ENCODE measurements at regions not wholly inside any gene's neighbourhood (a gene's known extent, or its start where the extent isn't known, plus 50 kb on each side); places are given as distances from the start of the nearest gene placed in this dataset.

DNA sequence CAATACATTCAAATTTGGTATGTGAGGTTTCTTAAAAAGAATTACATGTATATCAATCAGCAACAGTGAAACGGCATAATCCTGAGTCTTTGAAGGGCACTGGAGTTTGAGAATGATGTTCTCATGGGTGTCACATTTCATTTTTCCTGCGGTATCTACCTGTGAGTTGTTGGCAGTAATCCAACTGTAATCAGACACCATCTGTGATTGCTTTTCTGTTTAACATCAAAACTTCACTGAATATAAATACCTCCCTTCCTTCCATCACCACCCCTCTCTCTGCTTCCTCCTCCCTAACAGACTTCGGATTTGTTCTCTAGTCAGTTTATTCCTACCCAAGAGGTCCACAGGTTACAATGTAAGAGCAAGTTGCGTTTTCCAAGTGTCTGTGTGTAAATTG is 275.2 kb upstream of the PCSK5 start:
- no peaks in the 10 kb centered on the region for H3K27me3 ChIP-seq (ENCODE audit: insufficient read depth)
- no peak; the same call in 2 of the 3 replicates for ATAC-seq

More for the DNA sequence above, 275.2 kb upstream of the PCSK5 start:
- no peaks in the 10 kb centered on the region for H4K20me1 ChIP-seq (replicated peaks; ENCODE audit: insufficient read depth)
- peaks cover 5% of the 10 kb centered on the region; the same call in 1 of the 2 replicates for H3K9me2 ChIP-seq (ENCODE audit: insufficient read depth)
- H3K27ac Mint-ChIP-seq = peak overlapping the region; percentile 7; the same call in 1 of the 2 replicates
- no peaks in the 10 kb centered on the region for H3K79me2 ChIP-seq (replicated peaks; ENCODE audit: insufficient read depth)
- H3K4me1 Mint-ChIP-seq = peaks cover 10% of the 10 kb centered on the region
- no peaks in the 10 kb centered on the region for H3K4me1 ChIP-seq (ENCODE audit: insufficient read depth)
- H3K4me3 ChIP-seq = no peak overlapping the region
- peaks cover 3% of the 10 kb centered on the region; the same call in 1 of the 3 replicates for H3K9me3 Mint-ChIP-seq
- DNase-seq (ENCODE audit: low spot score) = peak; percentile 51
- no peak overlapping the region for H3K27ac ChIP-seq (ENCODE audit: low read depth)
- H3K36me3 Mint-ChIP-seq (ENCODE audit: low read depth) = peaks cover 3% of the 10 kb centered on the region; the same call in 1 of the 3 replicates
- H3K36me3 ChIP-seq (ENCODE audit: insufficient read depth) = no peaks in the 10 kb centered on the region
- H3K4me3 Mint-ChIP-seq = no peak overlapping the region
- TF ChIP-seq EZH2 (IDR thresholded peaks at IDR 0.05; ENCODE audit: low read depth, unreplicated experiment) (no peak), REST (IDR thresholded peaks at IDR 0.05; ENCODE audit: unreplicated experiment) (no peak), STAT1 (IDR thresholded peaks at IDR 0.05; ENCODE audit: unreplicated experiment) (no peak), ETS1 (IDR thresholded peaks at IDR 0.05) (no peak), ZNF462 (CRISPR knock-in tag; IDR thresholded peaks at IDR 0.05) (no peak), EZH2phosphoT487 (IDR thresholded peaks at IDR 0.05; ENCODE audit: unreplicated experiment) (no peak), NANOG (IDR thresholded peaks at IDR 0.05; ENCODE audit: borderline replicate concordance) (no peak), POLR2AphosphoS5 (IDR thresholded peaks at IDR 0.05; ENCODE audit: low read depth) (no peak), JUNB (IDR thresholded peaks at IDR 0.05; ENCODE audit: unreplicated experiment) (no peak), CTCF (conservative IDR thresholded peaks at IDR 0.05; ENCODE audit: low read depth in 2 of 2) (no peak), ZNF331 (CRISPR knock-in tag; IDR thresholded peaks at IDR 0.05; ENCODE audit: low read depth) (no peak), ZNF114 (CRISPR knock-in tag; IDR thresholded peaks at IDR 0.05) (no peak)
- H3K27me3 Mint-ChIP-seq (ENCODE audit: insufficient read depth, low read depth, poor library complexity) = no peaks in the 10 kb centered on the region
- no peak overlapping the region for H2AFZ ChIP-seq
- no peaks in the 10 kb centered on the region for H3F3A ChIP-seq (replicated peaks; ENCODE audit: low read depth)
- no peak overlapping the region for H3K4me2 ChIP-seq
